ENCODE measurements at regions not wholly inside any gene's neighbourhood (a gene's known extent, or its start where the extent isn't known, plus 50 kb on each side); places are given as distances from the start of the nearest gene placed in this dataset.
"Not testable (repeated sequence)": the region's sequence is repeated elsewhere in the genome, so short reads cannot be mapped to it uniquely, and the experiment has no call there.

- not testable (repeated sequence) for DNase-seq
Measured at GRCh38 chr3:197459571-197459970, 96.2 kb downstream of the BDH1 start.

GRCh38 chr3:197458906-197459470, 96.8 kb downstream of the BDH1 start:
- no peak for DNase-seq

- DNase-seq, result no peak
Measured at GRCh38 chr3:197458179-197458707, 97.5 kb downstream of the BDH1 start.

DNA sequence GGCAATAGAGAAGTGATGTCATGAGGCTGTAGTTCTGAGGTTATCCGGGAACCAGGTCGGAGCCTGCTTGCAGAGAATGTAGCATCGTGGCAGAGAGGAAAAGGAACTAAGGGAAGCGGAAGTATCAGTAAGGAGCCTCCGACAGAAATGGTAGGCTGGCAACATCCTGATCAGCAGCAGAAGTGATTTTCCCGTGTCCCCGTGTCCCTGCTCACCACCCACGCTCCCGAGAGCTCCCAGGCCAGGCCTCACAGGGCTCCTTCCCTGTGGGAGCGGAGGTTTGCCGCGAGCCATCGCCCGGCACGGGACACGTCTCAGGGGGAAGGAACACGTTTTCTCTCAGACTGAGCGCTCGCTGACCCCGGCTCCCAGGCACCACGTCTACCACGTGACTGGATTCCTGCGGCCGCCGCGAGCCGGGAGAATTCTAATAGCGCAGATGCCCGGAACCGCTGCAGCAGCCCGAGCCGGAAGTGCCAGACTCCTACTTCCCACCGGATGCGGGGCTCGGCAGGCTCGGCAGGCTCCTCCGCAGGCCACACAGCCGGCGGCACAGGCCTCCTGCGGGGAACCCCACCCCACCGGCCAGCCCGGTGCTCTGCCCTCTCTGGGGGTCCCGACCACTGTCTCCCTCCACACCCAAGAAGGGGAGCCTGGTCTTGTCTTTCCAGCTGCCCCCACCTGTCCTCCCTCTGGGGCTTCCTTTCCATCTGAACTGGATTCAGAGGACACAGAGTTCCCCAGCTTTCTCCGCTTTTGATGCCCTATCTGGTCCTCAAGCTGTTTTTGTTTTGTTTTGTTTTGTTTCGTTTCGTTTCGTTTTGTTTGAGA, 99.3 kb downstream of the BDH1 start:
- DNase-seq, result no peak

DNA sequence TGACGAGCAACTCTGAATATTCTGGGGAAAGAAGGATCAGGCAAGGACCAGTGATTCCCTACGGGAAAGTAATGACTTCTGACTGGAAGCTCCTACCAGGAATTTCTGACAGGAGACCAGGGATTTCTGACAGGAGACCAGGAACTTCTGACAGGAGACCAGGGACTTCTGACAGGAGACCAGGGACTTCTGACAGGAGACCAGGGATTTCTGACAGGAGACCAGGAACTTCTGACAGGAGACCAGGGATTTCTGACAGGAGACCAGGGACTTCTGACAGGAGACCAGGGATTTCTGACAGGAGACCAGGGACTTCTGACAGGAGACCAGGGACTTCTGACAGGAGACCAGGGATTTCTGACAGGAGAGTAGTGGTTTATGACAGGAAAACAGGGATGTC, 100.9 kb downstream of the BDH1 start:
- DNase-seq, result not testable (repeated sequence)

DNA sequence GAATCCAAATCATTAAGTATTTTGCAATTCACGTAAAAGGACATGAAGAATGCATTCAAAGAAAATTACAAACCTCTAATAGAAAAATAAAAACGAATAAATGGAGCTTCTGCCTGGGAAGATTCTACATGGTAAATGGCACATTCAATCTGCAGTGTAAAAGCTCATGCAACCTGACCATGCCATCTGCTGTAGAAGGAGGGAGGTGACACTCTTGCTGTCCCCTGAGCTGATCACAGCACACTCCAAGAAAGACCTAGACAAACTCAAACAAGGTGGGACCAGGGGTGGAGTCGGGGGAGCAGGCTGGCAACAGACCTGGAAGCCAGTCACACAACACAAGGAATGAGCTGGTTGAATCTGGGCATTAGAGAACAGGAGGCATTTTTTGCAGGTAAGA, 101.8 kb downstream of the BDH1 start:
- no peak for DNase-seq

DNA sequence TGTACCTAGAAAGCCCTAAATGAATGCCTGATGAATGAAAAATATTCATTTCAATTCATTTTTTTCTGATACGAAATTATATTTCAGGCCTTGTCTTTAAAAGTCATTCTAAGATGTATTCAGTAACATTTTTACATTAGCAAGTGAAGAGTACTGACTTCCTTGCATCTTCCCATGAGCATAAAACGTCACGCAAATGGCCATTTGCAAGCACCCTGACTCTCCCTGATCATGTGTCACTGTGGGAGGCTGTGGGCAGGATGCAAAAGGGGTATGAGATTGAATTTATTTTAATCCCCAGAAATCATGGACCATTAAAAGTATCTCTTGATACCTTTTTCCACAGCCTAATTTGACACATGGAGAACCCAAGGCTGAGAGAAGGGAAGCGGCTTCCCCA, 105.0 kb downstream of the BDH1 start:
- no peak for DNase-seq

GRCh38 chr3:197450308-197450707, 105.5 kb downstream of the BDH1 start:
- no peak for DNase-seq

- DNase-seq, result not testable (repeated sequence)
Measured at GRCh38 chr3:197449181-197449580, 106.6 kb downstream of the BDH1 start.

DNA sequence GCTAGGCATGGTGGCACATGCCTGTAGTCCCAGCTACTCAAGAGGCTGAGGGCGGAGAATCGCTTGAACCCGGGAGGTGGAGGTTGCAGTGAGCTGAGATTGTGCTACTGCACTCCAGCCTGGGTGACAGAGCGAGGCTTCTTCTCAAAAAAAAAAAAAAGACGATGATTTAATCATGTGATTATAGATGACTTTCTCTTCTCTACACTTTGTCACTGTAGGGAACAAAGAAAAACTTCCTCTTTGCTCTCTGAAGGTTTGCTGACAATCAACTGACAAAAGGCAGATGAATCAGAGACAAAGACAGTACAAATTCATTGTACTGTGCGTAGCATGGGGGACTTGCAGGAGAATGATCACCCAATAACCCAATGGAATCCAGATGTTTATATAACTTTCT, 108.0 kb downstream of the BDH1 start:
- not testable (repeated sequence) for DNase-seq

- no peak for DNase-seq
Measured at GRCh38 chr3:197447057-197447456, 108.7 kb downstream of the BDH1 start.

DNA sequence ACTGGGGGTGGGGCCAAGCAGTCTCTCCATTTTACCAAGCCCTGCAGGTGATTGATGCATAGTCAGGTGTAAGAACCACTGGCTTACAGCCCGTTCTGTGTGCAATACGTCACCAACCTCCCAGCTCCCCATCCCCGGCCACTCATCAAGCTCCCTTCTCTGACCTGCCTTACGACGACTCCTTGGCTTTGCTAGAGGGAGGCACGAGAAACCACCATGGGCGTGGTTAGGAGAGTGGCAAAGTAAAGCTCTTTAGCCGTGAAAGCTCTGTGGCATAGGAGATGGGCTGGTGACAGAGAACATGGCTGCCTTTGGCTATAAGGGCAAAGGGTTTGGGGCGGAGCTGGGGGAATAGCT, 109.1 kb downstream of the BDH1 start:
- no peak for DNase-seq

GRCh38 chr3:197445896-197446699, 109.7 kb downstream of the BDH1 start:
- no peak for DNase-seq

- DNase-seq, result no peak
Measured at GRCh38 chr3:197444793-197445379, 110.9 kb downstream of the BDH1 start.

- no peak for DNase-seq
Measured at GRCh38 chr3:197443506-197443905, 112.3 kb downstream of the BDH1 start.

DNA sequence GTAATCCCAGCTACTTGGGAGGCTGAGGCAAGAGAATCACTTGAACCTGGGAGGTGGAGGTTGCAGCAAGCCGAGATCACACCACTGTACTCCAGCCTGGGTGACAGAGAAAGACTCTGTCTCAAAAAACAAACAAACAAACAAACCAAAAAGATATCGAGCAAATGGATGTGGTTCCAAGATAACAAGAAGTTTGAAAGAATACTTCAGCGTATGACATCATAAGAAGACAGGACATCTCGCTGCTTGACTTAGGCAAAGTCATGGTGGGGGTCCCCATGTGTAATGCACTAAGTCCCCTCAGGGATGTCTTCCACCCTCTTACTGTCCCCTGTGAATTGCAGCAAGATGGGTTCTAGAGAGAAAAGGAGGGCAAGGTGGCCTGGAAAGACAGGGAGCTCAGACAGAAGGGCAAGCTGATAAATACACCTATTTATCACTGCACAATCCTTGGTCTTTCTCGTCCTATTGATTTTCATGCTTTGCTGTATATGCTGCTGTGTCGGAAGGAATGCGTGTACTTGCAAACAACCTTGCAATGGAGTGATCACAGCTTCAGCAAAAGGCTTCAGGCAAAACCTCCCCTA, 115.0 kb downstream of the BDH1 start:
- DNase-seq, result no peak

- DNase-seq, result no peak
Measured at GRCh38 chr3:197438906-197439305, 116.9 kb downstream of the BDH1 start.

DNA sequence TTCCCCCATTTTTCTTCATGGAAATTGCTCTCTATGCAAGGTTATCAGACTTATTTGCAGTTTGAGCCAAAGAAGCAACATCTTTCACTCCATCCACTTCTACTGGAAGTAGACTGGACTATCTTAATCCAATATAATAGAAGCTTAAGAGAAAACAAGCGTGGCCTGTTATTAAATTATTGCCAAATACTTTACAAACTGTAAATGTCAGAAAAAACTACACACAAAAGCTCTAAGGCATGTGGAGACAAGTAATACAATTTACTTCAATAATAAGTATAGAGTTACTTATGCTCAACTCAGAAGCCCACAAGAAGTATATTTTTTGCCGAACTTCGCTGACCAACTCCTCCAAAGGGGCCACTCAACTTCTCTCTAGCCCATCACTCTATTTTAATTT, 120.3 kb downstream of the BDH1 start:
- DNase-seq, result no peak

DNA sequence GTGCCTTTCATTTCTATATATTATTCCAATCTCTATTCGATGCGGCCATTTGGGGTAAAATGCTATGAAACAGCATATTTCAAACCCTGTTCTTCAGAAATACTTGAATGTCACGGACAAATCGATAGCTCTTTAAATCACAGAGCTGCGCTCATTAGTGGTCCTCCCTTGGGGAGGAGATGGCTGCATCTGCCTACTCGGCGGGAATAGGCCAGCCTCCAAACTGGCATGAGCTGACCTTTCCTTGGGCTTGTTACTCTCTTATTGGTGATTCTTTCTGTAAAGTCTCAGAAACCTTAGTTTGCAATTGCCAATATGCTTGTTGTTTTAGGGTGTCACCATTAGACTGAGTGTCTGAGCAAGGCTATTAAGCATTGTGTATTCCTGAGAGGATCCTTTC, 120.9 kb downstream of the BDH1 start:
- no peak for DNase-seq

GRCh38 chr3:197432384-197433127, 123.2 kb downstream of the BDH1 start:
- no peak for DNase-seq

GRCh38 chr3:197431346-197431910, 124.3 kb downstream of the BDH1 start:
- DNase-seq, result no peak

DNA sequence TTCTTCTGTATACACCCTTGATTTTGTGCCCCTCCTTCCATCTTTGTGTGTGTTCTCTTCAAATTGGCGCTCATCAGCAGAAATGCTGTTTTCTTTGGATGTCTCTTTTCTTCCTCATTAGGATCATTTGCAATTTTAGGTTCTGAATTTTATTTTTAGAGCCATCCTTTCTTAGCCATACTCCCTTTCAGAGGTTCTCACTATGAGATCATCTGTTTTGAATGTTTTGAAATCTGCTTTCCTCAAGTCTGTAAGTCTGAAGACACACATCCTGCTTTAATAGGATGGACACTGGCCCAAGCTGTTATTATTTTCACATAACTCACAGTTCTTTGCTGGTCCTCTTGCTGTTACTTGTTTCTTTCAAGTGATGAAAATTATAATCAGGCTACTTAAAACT, 124.8 kb downstream of the BDH1 start:
- no peak for DNase-seq

All from NCI-H748 treated with DMSO at 0.1 percent for 48 hours (cell line).